Cardiac muscle cell (in vitro differentiated cells and primary cell): ENCODE measurements at regions not wholly inside any gene's neighbourhood (a gene's known extent, or its start where the extent isn't known, plus 50 kb on each side); places are given as distances from the start of the nearest gene placed in this dataset.

Experiments
- DNase-seq, 2 donors: peaks; one replicate each; pipeline versions ENCODE4 v3.0.0 to v3.0.0-alpha.2; 2010 to 2017; ENCODE audit warnings: low read depth in 1 of 2, low spot score in 1 of 2
- H3K27ac ChIP-seq: fragments of 200-600 bp; sonication (generic); 2 replicates; pipeline ENCODE4 v1.5.1; 2016
- H3K27me3 ChIP-seq: fragments of 200-600 bp; sonication (generic); 2 replicates; pipeline ENCODE4 v1.6.0; 2016; ENCODE audit warnings: control low read depth
- H3K36me3 ChIP-seq: fragments of 200-600 bp; sonication (generic); 2 replicates; pipeline ENCODE4 v1.5.1; 2016; ENCODE audit warnings: control low read depth
- H3K4me1 ChIP-seq: fragments of 200-600 bp; sonication (generic); 2 replicates; pipeline ENCODE4 v1.8.1; 2017; ENCODE audit warnings: low read depth, mild to moderate bottlenecking, mixed run types
- H3K4me3 ChIP-seq: fragments of 200-600 bp; sonication (generic); 2 replicates; pipeline ENCODE4 v1.5.1; 2016; ENCODE audit warnings: mild to moderate bottlenecking
- H3K9me3 ChIP-seq: fragments of 200-600 bp; sonication (generic); 2 replicates; pipeline ENCODE4 v1.5.1; 2017; ENCODE audit warnings: low read depth, mild to moderate bottlenecking, control low read depth
- TF ChIP-seq, protein P1 (sequence below): IDR thresholded peaks from 2 replicates; pipeline ENCODE4 v1.5.1; 2012; ENCODE audit warnings: low read depth, mild to moderate bottlenecking, low read length

DNA sequence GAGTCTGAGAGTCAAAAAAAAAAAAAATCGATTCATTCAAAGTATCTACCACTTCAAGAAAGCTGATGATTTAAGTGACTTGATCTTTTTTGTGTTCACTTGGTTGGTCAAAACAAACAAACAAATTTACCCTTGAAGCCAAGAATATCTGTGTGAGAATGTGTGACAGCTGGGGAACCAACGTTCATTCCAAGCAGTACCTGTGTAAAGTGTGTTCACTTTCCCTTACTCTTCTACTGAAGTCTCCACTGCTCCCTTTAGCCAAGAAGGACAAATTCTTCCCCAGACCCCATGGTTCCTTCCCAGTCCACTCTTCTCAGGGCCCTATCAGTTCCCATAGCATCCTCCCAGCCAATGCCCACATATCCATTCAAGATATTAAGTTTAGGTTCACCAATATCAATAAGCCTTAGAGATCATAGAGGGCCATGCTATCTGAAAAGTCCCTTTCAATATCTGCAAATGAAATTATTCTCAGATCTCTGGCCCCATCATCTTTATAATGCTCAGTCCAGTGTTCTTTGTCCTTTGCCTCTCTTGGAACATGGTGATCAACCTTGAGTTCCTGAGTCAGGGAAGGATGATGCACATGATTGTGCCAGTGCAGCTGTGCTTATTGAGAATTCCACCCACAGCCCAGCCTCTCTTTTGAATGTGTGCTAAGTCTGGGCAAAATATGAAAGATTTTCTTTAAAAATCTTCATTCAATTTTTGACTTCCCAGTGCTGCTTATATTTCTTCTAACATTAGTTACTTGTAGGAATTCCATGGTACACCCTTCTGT lies 82.8 kb upstream of the DTNA start:
- Histone ChIP-seq H3K4me3 (no peak overlapping the region), H3K27ac (no peak overlapping the region), H3K27me3 (no peaks in the 10 kb centered on the region), H3K36me3 (no peaks in the 10 kb centered on the region), H3K9me3 (no peaks in the 10 kb centered on the region), H3K4me1 (no peaks in the 10 kb centered on the region)
- TF ChIP-seq, protein P1, sequence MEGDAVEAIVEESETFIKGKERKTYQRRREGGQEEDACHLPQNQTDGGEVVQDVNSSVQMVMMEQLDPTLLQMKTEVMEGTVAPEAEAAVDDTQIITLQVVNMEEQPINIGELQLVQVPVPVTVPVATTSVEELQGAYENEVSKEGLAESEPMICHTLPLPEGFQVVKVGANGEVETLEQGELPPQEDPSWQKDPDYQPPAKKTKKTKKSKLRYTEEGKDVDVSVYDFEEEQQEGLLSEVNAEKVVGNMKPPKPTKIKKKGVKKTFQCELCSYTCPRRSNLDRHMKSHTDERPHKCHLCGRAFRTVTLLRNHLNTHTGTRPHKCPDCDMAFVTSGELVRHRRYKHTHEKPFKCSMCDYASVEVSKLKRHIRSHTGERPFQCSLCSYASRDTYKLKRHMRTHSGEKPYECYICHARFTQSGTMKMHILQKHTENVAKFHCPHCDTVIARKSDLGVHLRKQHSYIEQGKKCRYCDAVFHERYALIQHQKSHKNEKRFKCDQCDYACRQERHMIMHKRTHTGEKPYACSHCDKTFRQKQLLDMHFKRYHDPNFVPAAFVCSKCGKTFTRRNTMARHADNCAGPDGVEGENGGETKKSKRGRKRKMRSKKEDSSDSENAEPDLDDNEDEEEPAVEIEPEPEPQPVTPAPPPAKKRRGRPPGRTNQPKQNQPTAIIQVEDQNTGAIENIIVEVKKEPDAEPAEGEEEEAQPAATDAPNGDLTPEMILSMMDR: no peak
- no peak for DNase-seq

DNA sequence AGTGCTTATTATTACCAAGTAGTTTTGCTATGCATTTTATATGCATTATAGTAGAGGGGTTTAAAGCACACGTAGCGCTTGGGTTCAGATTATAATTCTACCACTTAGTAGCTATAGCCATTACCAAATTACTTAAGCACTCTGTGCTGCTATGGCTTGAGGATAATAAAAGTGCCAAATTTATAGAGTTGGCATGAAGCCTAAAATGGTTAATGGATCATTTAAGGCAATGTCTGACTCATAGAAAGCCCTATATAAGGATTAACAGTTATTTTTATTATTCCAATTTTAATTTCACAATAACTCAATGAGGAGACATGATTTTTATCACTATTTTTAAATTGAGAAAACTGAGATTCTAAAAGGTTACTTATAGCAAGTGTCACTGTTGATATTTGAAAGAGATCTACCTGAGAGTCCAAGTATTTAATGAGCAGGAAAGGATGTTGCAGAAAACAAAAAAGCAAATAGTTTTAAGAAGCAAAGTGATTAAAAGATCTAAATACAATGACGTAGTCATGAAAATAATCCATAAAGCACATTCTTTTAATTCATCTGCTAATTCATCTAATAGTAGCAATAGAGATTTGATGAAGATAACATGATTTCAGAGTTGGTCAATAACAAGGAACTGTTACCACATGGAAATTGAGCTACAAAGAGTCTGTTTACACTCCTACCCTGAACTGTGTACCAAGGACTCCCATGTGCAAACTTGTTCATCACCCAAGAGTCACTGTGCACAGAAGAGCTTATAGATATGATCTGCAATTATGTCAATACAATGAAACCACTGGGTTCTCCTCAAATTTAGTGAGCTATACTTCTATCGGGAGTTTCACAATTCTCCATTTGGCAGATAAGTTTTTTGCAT lies 78.8 kb upstream of the DTNA start:
- TF ChIP-seq, protein P1: no peak
- H3K9me3 ChIP-seq: no peaks in the 10 kb centered on the region
- no peak overlapping the region for H3K4me3 ChIP-seq
- no peaks in the 10 kb centered on the region for H3K4me1 ChIP-seq
- H3K27ac ChIP-seq: no peak overlapping the region
- H3K36me3 ChIP-seq: no peaks in the 10 kb centered on the region
- no peak for DNase-seq
- no peaks in the 10 kb centered on the region for H3K27me3 ChIP-seq

DNA sequence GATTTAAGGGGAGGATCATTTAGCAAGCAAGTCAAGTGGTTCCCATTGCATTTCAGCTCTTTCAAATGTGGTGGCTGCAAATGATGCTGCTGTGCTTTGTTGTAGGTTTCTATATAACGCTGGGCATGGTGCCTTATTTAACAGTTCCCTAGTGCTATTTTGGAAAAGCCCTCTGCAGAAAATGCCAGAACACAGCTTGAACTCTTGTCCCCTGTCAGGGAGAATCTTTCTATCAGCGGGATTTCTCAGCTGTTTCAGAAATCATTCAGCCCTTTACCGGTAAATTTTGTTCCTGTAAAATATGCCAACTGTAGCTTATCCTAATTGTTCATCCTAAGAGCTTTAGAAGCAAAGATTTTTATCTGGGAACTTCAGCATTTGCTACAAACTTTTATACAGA lies 77.8 kb upstream of the DTNA start:
- Histone ChIP-seq H3K27ac (no peak overlapping the region), H3K27me3 (no peaks in the 10 kb centered on the region), H3K4me3 (no peak overlapping the region), H3K9me3 (no peaks in the 10 kb centered on the region), H3K4me1 (no peaks in the 10 kb centered on the region), H3K36me3 (no peaks in the 10 kb centered on the region)
- TF ChIP-seq, protein P1: no peak
- DNase-seq: no peak

DNA sequence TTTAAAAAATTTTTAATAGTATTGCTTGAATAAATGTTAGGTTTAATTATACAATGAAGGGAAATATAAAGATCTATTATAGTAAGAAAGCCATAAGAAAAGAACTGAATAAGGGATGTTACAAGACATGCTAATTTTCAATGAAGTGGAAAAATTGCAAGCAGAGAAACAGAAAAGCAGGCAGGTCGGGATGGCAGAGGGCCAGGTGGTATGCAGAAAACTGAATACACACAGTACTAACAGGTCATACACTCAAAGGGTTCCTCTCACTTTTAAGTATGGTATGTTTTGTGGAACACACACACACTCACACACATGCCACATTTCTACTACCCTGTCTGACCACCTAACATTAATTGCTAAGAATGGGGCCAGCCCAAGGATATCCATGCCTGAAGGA lies 76.7 kb upstream of the DTNA start:
- H3K4me3 ChIP-seq: no peak overlapping the region
- TF ChIP-seq, protein P1: no peak

DNA sequence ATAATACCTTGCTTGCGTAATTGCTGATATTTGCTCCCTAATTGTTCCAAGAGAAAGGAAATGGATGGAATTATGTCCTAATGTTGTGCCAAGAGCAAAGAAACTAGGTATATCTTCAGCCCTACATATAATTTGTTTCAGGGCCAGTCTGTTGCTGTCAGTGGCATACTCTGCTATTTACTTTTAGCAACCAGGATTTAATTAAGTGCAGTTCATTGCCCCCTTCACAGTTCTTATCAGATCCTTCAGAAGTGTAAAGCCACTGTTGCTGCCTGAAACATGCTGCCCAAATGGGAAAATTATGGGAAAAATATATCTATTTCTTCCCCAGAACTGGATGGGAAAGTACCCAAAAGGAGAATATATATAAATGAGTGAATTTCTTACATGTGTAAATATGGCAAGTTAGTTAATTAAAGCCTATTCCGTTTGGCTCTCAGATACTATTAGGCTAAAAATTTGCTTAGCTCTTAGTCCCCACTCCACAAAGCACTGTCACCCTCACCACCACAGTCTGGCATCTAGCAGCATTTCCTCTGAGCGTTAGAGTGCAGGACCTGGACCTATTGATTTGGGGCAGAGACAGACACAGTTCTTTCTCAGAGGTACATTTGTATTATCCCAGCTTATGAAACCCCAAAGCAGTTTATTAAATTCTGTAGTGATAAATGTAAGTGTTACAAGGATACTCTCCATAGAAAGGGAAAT lies 72.8 kb upstream of the DTNA start:
- TF ChIP-seq, protein P1: no peak
- no peaks in the 10 kb centered on the region for H3K4me1 ChIP-seq
- H3K4me3 ChIP-seq: no peak overlapping the region
- no peak for DNase-seq
- H3K36me3 ChIP-seq: no peaks in the 10 kb centered on the region
- H3K27me3 ChIP-seq: no peaks in the 10 kb centered on the region
- no peak overlapping the region for H3K27ac ChIP-seq
- H3K9me3 ChIP-seq: no peaks in the 10 kb centered on the region

More for the DNA sequence above, 76.7 kb upstream of the DTNA start:
- no peak for DNase-seq
- Histone ChIP-seq H3K27me3 (no peaks in the 10 kb centered on the region), H3K9me3 (no peaks in the 10 kb centered on the region), H3K4me1 (no peaks in the 10 kb centered on the region), H3K36me3 (no peaks in the 10 kb centered on the region), H3K27ac (no peak overlapping the region)
